TTC549 (cell line): ENCODE measurements at regions not wholly inside any gene's neighbourhood (a gene's known extent, or its start where the extent isn't known, plus 50 kb on each side); places are given as distances from the start of the nearest gene placed in this dataset.
"Not testable (repeated sequence)": the region's sequence is repeated elsewhere in the genome, so short reads cannot be mapped to it uniquely, and the experiment has no call there.

Experiments used
- FAIRE-seq: peaks from 2 replicates; lab custom pipeline; 2012; peaks lifted over from hg19 to GRCh38; lab: Jason Lieb, UNC

DNA sequence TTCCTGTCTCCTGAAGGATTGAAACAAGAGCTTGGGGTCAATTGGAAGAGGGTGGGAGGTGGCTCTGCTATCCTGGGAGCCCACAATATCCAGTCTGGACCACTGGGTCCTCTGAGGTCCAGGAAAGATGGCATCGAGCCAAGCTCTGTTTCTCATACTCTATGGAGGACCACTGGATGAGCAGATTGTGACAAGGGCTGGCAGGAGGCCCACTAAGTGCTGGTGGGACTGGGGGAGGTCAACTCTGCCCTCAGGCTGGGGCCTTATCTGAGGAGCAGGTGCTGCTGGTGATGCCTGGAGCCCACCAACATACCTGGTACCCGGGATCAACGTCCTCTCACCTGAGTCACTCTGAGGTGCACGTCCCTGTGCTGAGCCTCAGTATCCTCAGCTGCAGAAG is 142.4 kb downstream of the NDUFA10 start:
- FAIRE-seq, result no peak

DNA sequence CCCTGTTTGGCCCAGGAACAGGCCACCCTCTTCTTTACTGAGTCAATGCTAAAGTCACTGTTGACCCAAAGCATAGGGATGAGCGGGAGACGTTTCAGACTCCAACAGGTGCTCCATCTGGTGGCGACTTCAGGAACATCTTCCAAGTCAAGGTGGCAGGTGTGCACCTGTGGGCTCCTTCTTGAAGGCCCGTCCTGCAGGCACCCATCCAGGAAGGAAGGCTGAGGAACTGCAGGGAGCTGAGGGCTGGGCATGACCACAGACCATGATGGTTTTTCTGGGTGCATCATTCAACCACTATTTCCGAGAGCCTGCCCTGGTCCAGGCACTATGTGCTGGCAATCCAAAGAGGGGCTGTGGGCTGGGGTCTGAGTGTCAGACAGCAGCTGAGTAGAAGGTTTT is 142.8 kb downstream of the NDUFA10 start:
- no peak for FAIRE-seq

DNA sequence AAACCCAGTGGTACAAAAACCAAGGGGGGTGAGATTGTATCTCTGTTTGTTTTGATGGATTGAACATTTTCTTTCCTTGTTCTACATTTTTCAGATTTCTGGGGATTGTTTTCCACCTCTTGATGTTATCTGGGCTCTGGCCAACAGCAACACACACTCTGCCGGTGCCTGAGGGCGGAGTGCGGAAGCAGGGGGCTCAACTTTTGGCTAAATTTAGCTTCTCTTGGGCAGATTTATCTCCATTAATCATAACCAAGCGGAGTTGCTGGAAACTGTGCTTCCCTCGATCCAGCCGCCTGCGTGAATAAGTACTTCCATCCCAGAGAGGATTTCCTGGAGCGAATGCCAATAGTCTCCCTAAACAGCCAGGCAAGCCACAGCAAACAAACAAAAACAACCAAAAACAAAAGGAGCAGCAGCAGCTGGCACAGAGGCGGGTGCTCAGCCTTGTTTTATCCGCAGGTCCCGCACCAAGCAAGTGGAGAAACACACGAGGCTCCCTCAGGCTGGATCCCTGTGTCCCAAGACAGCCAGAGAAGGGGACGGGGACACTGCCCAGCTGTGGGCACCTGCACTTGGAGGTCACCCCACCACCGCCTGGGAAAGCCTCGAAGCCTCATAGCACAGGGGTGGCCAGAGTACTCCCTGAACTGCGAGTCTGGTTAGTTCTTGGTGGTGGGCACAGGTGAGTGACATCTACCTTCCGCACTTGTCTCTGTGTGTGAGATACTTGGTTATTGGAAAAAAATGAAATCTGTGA is 143.4 kb downstream of the NDUFA10 start:
- FAIRE-seq, result no peak

DNA sequence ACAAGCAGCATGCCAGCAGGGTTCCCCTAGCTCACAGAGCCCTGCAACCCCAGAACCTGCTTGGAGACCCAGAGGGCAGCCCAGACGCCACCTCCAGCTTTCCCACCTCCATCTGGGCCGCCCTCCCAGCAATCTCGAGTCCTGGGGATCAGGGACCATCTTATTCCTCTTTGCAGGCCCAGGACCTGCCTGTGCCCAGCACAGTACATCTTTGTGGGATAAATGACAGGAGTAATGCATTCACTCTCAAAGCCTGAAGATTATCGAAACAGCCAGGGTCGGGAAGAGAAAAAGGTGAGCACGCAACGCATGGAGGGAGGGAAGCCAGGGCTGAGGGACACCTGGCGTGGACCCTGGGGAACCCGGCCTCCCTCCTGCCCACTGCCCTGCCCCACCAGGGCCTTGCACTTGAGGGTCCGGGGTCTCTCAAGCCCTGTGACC is 144.1 kb downstream of the NDUFA10 start:
- no peak for FAIRE-seq

DNA sequence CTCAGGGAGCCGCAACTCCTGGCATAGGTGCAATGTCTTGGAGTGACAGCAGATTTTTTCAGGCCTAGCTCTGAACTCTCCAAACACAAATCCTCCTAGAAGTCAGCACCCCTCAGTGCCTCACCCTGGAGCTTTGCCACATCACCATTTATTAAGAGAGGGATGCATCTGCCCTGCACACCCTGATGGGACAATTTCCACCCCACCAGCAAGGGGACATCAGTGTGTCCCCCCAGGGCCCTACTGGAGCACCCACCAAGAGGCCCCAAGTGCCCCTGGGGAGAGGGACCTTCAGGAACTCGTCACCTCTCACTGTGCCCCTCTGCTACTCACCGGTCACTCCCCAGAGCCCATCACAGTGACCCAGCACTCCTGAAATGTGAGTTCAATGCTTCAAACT is 144.7 kb downstream of the NDUFA10 start:
- FAIRE-seq, result no peak

DNA sequence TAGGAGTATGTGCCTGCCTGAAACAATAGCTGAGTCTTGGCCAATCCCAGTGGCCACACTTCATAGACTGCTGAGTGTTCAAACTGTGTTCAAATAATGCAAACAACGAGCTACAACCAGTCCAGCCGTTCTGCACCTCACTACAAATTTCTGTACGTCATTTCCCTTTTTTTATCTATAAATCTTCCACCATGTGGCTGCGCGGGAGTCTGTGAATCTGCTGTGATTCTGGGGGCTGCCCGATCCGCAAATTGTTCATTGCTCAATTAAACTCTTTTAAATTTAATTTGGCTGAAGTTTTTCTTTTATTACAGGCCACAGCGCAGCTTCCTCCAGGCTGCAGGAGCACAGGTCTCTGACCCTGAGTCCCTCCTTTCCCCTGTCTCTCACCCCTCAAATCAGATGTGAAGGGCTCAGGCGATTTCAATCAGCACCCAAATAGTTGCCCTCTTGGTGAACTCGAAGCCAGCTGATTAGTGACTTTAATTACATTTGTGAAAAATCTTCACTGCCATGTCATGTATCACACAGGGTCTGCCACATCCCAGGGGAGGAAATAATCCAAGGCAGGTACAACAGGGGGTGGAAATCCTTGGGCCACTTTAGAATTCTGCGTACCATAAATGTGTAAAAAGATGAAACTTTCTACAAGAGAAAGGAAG is 145.6 kb downstream of the NDUFA10 start:
- no peak for FAIRE-seq

DNA sequence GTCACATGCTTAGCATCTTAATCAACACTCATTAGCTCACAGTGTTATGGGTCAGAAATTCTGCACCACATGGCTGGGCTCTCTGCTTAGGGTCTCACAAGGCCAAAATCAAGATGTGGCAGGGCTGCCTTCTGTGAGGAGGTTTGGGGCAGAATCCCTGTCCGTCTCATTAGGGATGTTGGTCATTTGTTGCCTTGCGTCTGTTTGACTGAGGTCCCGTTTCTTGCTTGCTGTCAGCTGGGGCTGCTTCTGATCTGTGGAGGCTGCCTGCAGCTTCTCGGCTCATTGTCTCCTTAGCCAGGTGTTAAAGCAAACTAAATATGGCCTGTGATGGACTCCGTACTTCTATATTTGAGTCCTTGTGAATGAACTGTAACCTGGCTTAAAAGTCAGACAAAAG is 146.5 kb downstream of the NDUFA10 start:
- no peak for FAIRE-seq

DNA sequence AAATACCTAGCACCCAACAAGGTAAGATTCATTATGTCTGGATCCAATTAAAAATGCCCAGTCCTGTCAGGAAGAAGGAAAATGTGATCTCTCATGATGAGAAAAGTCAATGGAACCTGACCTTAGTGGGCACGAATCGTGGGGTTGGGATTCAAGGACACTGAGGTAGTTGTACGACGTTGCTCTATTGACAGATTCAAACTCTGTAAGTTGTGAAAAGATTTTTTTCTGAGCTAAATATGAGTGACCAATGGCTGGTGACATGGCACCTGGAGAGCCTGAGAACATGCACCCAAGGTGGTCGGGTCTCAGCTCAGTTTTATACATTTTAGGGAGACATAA is 148.2 kb downstream of the NDUFA10 start:
- FAIRE-seq, result no peak

DNA sequence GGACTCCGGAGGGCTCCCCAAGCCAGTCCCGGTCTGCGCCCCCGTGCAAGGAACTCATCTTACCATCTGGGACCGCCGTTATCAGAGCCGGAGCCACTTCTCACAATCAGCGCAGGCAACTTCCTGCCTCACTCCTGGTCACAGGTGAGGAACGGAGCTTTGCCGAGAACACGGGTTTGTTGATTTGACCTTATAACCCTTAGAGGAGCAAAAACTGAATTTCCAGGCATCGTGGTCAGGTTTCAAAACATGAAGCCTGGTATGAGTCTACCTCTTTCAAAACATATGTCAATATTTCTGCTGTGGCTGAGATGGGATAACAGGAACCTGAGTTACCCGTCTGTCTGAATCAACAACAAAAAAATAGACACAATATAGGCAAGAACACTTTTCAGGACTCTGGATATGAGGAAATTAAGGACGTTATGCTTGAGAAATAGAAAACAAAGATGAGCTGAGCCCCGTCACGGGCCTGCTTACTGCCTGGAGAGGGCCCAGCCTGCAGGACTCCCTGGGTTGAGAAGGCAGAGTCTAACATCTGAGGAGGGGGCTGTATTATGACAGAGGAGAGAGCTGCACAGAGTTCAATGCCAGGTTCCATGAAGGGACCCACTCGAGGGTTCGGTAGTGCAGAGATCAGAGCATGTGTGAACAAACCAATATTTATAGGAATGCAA is 148.7 kb downstream of the NDUFA10 start:
- FAIRE-seq, result no peak

DNA sequence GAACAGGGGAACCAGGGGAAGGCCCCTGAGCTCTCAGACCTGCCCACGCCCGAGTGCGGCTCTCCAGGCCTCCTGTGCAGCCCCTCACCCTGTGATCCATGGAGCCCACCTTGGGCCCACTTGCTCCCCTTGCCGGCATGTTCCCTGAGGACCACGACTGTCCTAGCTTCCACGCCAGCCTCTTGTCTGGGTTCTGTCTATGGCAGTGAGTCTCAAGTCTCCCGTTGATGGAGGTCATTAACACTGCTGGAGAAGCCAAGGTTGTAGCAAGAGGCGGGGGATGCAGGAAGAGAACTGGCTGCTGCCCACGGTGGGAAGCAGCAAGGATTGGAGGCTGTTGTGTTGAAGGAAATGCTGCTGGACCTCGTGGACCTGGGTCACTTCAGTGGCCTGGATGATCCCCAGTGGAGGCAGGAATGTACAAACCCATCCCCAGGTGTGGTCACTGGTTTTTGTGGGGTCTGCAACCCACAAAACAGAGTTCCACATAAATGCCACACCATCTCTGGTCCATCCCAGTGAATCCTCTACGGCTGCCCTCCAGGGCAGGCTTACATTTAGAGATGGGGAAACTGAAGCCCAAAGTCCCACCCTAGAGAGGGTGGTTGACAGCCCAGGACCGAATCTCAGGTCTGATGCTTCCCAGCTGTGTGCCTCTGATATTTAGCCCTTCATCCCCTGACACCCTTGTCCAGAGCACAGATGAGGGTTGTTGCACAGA is 150.3 kb downstream of the NDUFA10 start:
- no peak for FAIRE-seq

DNA sequence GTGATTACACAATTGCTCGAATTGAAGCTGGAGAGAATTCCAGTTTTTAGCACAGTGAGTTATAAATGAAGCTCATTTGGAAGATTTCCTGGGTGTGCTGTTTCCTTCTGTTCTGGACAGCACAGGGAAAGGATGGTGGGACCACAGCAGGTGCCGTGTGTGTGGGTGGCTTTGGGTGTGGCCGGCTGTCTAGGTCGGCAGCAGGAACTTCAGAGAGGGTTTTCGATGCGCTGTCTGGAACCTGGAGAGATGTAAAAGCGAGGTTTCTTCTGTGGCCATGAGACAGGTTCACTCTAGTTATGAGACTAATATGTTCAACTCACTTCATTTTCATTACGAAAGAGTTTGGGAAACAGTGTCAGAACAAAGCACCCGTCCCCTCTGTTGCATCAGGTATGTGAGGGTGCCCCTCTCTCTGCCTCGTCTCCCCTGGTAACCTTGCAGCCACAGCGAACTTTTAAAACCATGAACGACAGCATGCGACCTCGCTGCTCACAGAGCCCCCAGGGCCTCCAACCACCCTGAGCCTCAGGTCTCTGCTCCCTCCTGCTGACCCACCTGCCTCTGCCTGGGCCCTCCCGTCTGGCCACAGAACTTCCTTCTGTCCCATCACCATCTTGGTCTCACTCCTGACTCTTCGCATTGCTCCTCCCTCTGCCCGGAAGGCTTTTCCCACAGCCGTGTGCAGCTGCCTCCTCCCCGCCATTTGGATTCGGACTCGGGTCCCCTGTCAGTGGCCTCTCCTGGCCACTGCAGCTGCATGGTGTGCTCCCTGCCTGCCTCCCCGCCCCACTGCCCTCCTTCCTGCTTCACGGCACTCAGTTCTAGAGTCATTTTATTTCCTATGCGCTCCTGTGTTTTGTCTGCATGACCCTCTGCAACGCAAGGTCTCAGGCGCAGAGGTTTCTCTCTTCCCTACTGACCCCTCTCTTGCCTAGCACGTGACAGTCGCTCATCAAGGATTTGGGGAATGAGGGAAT is 151.2 kb downstream of the NDUFA10 start:
- no peak for FAIRE-seq

DNA sequence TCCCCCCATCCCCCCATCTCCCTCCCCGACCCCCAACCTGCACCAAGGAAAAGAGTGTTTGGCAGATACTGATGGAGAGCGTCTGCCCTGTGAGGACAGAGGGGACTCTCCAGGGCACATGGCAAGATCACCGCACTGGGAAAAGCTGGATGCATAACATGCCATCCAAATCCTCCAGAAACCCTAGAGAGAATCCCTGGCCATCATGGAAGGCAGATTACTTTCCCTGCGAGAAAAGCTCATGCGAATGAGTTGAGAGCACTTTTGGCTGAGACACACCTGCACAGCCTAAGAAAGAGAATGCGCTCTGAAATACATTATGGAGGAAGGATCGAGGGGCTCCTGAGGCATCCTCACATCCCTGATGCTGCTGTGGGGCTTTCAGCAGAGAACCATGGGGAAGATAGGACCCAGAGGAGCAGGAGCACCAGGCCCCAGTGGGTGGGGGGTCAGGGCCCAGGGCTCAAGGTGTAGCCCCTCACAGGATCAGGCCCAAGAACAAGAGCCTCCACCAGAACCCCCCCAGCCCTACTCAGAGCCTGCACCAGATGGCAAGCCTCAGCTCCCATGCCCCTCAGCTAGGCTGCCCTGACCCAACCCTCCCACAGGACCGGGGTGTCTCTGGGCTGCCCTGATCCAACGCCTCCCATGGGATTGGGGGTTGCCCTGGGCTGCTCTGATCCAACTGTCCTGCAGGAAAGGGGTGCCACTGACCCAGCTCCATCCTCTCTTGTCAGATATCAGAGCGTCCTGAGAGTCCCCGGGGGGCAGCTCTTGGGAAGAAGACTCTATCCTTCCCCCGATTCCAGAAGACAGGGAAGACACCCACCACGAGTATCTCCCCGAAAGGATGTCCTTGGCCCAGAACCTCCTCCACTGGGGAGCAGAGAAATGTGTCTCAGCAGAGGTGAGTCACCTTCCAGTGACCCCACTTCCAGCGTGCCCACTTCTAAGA is 153.4 kb downstream of the NDUFA10 start:
- no peak for FAIRE-seq

DNA sequence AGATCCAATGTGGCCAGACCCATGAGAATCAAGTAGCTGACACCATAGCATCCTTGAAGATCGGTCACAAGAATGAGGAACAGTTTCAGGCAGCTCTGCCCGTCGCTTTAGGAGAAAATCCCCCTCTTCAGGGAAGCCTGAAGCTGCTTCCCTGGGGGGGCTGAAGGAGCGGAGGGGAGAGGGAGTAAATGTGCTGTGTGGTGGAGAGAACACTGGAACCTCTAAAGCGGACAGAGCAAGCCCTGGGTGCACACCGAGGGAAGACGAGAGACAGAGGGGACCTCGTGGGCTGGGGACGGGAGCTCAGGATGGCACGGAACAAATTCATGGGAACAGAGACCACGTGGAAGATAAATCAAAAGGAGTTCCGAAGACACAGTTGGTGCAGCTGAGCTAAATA is 154.3 kb downstream of the NDUFA10 start:
- no peak for FAIRE-seq

DNA sequence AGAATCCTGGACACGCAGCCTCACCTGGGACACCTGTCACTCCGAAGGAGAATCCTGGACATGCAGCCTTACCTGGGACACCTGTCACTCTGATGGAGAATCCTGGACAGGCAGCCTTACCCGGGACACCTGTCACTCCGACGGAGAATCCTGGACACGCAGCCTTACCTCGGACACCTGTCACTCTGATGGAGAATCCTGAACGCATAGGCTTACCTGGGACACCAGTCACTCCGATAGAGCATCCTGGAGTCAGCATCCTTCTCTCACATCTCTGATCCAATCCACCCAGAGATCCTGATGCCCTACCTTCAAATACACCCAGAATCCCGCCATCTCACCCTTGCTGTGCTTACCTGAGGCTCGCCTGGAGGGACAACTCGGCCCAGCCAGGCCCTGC is 154.9 kb downstream of the NDUFA10 start:
- FAIRE-seq, result no peak

DNA sequence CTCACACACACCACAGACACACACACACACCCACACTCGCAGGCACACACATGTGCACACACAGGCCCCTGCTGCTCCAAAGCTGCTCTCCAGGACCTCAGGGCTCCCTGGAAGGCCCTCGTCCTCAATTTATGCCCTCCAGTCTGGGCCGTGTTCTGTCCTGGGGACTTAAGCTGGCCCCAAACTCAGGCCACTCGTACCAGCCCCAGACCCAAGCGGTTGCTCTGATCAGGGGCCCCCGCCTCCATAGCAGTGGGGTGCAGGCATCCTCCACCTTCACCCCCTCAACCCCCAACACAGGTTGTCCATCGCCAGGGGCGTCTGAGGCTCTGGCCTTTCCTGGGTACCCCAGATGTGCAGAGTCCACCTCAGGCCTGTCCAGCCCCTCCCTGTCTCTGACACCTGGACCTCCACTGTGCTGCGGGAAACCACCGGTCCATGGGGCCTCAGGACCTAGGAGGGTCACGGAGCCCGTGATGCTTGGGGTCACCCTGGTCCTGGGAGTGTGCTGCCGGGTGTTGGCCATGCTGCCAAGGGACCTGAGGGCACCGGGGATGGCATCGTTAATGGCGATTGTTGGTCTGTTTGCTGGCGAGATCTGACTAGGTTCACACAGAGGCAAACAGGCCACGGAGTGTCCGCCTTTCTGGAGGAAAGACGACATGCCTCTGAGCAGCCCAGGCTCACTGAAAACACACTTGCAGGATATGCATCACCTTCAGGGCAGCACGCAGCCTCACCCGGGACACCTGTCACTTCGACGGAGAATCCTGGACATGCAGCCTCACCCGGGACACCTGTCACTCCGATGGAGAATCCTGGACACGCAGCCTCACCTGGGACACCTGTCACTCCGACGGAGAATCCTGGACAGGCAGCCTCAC is 155.6 kb downstream of the NDUFA10 start:
- no peak for FAIRE-seq

DNA sequence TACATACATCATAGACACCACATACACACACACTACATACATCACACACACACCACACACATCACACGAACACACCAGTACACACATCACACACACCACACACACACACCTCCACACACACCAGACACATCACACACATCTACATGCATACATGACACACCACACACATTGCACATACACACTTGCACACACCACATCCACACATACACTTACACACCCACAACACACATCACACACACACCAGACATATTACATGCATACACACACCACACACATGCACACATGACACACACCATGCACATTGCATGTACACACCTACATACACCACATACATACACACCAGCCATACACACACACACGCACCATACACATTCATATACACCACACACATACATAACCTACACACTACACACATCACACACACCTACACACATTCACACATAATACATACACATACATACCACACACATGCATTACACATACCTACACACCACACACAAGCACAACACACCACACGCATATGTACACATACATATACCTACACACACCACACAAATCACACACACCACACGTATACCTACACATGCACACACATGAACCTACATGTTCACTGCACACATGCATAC is 156.5 kb downstream of the NDUFA10 start:
- FAIRE-seq, result no peak

DNA sequence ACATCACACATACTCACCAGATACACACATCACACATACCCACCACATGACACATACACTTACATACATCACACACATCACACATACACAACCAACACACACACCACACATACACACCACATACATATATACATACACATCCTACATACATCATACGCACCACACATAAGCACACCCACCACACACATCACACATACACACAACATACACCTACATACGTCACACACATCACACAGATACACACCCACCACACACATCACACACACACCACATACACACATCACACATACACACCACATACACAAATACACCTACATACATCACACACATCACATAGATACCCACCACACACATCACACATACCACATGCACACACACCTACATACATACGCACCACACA is 158.4 kb downstream of the NDUFA10 start:
- no peak for FAIRE-seq

DNA sequence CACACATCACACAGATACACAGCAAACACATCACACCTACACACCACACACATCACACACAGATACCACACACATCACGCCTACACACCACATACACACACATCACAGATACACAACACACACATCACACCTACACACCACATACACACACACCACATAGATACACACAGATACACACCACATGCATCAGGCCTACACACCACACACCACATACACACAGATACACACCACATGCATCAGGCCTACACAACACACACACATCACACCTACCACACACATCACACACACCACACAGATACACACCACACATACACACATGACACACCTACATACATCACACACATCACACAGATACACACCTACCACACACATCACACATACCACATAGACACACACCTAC is 158.8 kb downstream of the NDUFA10 start:
- FAIRE-seq, result no peak

DNA sequence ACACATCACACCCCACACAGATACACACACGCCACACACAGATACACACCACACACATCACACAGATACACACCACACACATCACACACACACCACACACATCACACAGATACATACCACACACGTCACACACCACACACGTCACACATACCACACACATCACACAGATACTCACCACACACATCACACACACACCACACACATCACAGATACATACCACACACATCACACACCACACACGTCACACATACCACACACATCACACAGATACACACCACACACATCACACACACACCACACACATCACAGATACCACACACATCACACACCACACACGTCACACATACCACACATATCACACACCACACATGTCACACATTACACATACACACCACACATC is 159.3 kb downstream of the NDUFA10 start:
- not testable (repeated sequence) for FAIRE-seq
